GM19023 (cell line): ENCODE measurements at regions not wholly inside any gene's neighbourhood (a gene's known extent, or its start where the extent isn't known, plus 50 kb on each side); places are given as distances from the start of the nearest gene placed in this dataset.

Experiments used
- ATAC-seq: cut with Tn5 transposase; IDR thresholded peaks from one replicate; pipeline ENCODE4 v1.9.1; 2021; ENCODE audit warnings: mild to moderate bottlenecking, moderate library complexity; ENCODE audit not compliant: unreplicated experiment

DNA sequence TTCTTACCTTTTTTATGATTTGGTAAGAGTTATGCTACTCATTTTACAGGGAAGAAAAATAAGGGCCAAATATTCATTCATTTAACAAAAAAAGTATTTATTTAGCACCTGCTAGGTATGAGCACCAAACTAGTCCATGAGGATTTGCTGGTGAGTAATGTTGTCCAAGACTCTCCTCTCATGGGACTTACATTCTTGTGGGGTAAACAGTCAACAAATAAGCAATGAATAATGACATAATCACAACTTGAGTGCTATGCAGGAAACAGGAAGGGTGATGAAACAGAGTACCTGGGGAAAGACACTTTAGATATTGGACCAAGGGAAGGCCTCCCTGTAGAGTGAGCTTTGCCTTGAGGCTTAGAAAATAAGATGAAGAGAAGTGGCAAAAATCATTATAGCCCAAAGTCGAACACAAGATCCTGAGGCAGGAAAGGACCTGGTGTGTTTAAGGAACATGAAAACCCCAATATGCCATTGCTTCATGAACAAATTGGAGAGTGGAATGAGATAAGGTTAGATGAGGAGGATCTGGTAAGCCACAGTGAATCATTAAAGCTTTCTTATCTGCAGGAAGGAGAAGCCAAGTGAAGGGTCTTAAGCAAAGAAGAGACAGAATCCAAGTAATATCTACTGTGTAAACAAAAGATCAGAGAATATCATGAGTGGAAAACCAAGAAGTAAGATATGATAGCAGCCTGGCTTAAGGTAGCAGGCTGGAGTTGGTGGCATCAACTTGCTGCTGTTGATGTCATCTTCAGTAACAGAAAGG, 294.5 kb upstream of the NBEA start:
- ATAC-seq, result no peak

- ATAC-seq, result no peak
These were observed 287.9 kb upstream of the NBEA start for GRCh38 chr13:34654203-34654602.

- ATAC-seq, result no peak
These were observed 287.4 kb upstream of the NBEA start for GRCh38 chr13:34654647-34655046.

DNA sequence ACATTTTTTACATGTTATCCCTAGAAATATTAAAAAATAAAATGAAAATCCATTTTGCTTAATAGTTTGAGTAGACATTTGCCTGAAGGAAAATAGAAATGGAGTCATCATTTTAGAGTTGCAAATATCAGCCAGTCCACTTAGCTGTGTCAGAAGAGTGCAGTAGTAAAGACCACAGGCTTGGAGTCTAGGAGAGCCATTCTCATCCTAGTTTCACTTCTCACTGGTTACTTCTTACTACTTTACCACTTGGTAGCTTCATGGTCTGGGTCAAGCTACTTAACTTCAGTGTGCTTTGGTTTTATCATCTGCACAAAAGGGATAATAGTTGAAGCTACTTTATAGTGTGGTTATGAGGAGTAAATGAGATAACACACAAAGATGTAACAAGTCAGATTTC, 286.5 kb upstream of the NBEA start:
- no peak for ATAC-seq

DNA sequence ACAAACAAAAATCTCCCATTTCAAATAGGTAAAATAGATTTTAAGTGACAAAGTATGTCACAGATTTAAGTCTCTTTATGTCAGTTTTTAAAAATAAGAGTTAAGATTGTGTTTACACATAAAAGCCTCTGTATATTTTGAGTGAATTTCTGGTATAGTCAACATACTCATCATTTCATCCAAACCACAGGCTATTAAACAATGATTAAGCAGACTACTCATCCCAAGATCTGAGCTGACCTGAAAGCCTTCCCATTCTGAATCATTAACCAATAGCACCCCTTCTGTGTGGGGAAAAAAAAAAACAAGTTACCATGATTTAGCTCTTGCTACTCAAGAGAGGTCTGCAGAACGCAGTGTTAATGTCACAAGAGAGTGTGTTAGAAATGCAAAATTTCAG, 284.4 kb upstream of the NBEA start:
- no peak for ATAC-seq

GRCh38 chr13:34667286-34668218, 274.5 kb upstream of the NBEA start:
- no peak for ATAC-seq

GRCh38 chr13:34671137-34671536, 270.9 kb upstream of the NBEA start:
- no peak for ATAC-seq

DNA sequence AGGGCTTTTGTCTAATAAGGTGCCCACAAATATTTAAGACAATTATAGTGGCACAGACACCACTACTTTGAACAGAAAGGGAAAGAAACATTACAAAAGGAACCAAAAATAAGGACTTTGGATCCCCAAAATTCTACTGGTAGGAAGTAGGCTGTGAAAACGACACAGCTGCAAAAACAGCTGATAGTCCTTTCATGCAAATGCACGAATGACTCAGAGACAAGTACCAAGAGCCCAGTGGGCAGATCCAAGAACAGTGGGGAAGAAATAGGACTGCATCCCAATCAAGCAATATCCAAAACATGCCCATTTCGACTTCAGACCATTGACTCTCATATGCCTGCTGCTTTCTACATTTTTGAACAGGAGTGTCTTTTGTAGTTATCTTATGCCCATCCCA, 269.4 kb upstream of the NBEA start:
- no peak for ATAC-seq

GRCh38 chr13:34675626-34676025, 266.4 kb upstream of the NBEA start:
- no peak for ATAC-seq

GRCh38 chr13:34678154-34678553, 263.9 kb upstream of the NBEA start:
- no peak for ATAC-seq

GRCh38 chr13:34681405-34681955, 260.6 kb upstream of the NBEA start:
- no peak for ATAC-seq

DNA sequence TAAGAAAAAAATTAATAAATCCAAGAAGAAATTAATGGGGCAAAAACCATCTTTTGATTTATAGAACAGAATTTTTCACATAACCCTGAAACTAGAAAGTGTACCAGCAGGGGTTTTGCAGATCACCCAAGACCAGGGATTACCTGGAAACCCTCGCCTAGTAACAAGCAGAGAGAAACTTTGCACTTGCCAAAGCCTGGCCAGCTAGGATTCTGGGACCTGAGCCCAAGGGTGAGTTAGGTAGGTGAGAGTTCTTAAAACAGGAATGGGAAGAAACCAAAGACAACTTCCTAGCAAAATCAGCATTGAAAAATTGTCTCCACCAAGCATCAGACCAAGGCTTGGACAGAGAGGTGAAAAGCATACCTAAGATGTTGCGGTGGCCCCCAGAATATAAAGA, 247.0 kb upstream of the NBEA start:
- no peak for ATAC-seq

DNA sequence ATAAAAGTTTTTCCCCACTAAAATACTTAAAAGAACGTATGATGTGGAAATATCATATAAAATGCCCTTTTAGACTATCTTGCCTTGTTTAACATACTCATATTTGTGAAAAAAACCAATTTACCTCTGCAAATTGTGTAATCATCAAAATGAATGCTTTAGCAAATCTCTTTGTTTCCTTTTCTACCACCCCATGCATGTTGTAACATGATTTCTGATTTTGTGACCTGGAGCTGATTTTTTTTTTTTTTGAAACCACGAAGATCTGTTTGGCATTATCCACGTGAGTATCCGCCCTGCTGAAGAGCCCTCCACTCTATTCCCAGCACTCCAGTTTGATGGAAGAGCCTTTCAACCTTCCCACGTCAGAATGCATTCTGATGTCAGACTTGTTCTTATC, 245.8 kb upstream of the NBEA start:
- ATAC-seq, result no peak

DNA sequence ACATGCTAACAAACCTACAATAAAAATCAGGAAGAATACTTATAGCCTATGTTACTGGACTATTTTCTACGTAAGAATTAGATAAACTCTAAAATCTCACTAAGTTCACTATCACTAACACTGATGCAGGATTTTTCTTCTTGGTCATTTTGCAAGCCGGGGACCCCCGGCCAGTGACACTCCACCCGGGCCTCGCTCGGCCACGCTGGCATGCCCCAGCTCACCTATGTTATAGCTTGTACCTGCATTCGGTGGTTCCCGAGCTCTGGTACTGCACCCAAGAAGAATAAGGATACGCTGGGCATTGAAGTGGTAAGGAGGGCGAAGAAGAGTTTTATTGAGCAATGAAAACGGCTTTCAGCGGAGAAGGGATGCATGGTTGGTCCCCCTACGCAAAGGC, 245.3 kb upstream of the NBEA start:
- no peak for ATAC-seq

GRCh38 chr13:34698945-34699344, 243.1 kb upstream of the NBEA start:
- ATAC-seq, result no peak

DNA sequence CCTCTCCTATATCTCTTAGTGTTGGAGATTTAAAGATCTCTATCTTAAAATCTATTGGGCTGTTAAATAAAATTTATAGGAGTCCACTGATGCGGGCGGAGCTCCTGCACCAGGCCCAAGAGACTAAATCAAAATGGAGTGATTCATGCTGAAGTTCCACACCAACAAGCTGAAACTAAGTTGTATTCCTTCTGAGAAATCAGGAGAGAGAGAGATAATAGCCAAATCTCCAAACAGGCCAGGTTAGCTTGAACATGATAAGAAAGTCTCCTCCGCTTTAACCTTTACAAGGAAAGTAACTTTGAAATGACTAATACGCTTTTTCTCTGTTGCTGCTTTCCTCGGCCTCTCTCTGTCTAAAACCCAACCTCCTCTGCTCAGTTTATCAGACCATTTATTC, 241.9 kb upstream of the NBEA start:
- ATAC-seq, result no peak

- ATAC-seq, result no peak
These were observed 240.2 kb upstream of the NBEA start for GRCh38 chr13:34701919-34702318.

- ATAC-seq, result no peak
These were observed 233.3 kb upstream of the NBEA start for GRCh38 chr13:34708566-34709313.

DNA sequence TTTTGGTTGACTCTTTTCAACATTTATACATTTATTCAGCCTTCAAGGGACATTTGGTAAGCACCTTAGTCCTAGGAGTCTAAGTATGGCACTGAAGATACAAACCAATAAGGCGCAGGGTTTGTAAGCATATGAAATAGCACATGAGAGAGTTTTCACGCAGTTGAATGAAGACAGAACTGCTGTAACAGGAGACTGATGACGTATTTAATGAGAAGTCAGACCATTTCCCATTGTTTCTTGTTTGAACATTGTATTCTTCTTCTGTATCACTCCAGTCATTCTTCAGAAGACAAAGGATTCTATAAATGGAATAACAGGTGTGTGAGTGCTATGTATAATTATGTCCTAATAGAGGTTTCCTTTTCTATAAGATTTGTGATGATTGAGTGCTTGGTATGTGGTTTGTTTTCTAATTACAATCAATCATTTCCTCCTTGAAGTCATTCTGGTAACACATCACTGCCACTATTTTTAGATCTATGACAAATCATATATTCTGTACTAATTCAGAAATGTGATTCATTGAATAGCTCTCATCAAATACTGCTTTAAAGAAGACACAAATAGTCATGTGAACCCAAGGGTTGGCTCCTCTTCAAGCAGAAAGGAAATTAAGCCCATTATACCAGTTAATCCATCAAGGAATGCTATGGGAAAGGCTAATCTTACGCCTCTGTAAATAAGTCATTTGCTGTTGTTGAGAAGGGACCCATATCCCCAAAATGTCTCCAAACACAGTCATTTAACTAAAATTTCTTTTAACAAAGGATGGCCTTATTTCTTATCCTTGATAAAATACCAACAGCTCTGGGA, 222.8 kb upstream of the NBEA start:
- ATAC-seq, result no peak

DNA sequence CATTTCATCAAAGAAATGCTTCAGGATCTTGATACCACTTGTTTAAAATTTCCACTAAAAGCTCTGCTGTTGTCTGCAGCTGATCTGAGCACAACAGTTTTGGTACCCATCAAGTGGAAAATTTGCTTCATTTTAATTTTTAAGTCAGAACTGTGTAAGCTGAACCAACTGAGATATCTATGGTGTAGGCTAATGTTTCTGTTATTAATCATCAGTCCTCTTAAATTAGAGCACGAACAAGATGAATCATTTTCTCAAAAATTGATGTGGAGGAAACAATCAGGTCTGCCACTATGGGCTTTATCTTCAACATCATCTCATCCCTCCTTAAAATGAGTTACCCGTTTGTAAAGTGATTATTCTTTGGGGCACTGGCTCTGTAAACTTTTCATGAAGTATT, 221.5 kb upstream of the NBEA start:
- ATAC-seq, result no peak
